ENCODE measurements at regions not wholly inside any gene's neighbourhood (a gene's known extent, or its start where the extent isn't known, plus 50 kb on each side); places are given as distances from the start of the nearest gene placed in this dataset.

DNA sequence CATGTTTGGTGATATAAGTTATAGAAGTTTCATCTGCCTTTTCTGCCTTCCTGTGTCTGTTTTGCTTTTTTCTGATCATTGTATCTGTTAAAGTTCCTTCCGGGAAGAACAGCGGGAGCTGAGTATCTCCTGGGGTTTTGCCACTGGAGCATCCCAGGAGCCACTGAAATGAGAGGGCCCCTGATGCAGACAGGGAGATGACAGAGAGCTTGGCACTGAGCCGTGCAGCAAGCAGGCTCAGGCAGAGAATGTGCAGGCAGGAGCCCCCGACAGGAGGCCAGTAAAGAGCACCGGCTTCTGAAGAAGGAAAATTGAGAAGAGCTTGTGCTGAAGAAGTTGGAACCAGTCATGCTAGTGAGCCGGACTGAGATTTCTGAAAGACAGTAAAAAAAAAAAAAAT lies 137.8 kb downstream of the TDRD15 start:
- TF ChIP-seq L3MBTL2 (conservative IDR thresholded peaks at IDR 0.05) (no peak), SP1 (IDR thresholded peaks at IDR 0.05) (no peak), ARNT (IDR thresholded peaks at IDR 0.05) (no peak), FOXK2 (IDR thresholded peaks at IDR 0.05) (no peak), LEF1 (IDR thresholded peaks at IDR 0.05; ENCODE audit: borderline replicate concordance) (no peak), BHLHE40 (IDR thresholded peaks at IDR 0.05; ENCODE audit: borderline replicate concordance) (no peak), FOXM1 (IDR thresholded peaks at IDR 0.05; ENCODE audit: borderline replicate concordance) (no peak), CTBP1 (IDR thresholded peaks at IDR 0.05; ENCODE audit: borderline replicate concordance) (no peak), FOXA1 (IDR thresholded peaks at IDR 0.05) (no peak), HDGF (IDR thresholded peaks at IDR 0.05; ENCODE audit: borderline replicate concordance) (no peak), ELF4 (IDR thresholded peaks at IDR 0.05) (no peak), TARDBP (IDR thresholded peaks at IDR 0.05) (no peak)
- TF ChIP-seq, protein P1, sequence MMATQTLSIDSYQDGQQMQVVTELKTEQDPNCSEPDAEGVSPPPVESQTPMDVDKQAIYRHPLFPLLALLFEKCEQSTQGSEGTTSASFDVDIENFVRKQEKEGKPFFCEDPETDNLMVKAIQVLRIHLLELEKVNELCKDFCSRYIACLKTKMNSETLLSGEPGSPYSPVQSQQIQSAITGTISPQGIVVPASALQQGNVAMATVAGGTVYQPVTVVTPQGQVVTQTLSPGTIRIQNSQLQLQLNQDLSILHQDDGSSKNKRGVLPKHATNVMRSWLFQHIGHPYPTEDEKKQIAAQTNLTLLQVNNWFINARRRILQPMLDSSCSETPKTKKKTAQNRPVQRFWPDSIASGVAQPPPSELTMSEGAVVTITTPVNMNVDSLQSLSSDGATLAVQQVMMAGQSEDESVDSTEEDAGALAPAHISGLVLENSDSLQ (IDR thresholded peaks at IDR 0.05), result no peak
